ENCODE measurements at regions not wholly inside any gene's neighbourhood (a gene's known extent, or its start where the extent isn't known, plus 50 kb on each side); places are given as distances from the start of the nearest gene placed in this dataset.
"Not testable (repeated sequence)": the region's sequence is repeated elsewhere in the genome, so short reads cannot be mapped to it uniquely, and the experiment has no call there.

- DNase-seq (ENCODE audit: low spot score) = no peak
- TF ChIP-seq, protein P1, sequence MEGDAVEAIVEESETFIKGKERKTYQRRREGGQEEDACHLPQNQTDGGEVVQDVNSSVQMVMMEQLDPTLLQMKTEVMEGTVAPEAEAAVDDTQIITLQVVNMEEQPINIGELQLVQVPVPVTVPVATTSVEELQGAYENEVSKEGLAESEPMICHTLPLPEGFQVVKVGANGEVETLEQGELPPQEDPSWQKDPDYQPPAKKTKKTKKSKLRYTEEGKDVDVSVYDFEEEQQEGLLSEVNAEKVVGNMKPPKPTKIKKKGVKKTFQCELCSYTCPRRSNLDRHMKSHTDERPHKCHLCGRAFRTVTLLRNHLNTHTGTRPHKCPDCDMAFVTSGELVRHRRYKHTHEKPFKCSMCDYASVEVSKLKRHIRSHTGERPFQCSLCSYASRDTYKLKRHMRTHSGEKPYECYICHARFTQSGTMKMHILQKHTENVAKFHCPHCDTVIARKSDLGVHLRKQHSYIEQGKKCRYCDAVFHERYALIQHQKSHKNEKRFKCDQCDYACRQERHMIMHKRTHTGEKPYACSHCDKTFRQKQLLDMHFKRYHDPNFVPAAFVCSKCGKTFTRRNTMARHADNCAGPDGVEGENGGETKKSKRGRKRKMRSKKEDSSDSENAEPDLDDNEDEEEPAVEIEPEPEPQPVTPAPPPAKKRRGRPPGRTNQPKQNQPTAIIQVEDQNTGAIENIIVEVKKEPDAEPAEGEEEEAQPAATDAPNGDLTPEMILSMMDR (IDR thresholded peaks at IDR 0.05) = no peak
- ATAC-seq (ENCODE audit: low FRiP score) = no peak
These were observed 231.7 kb downstream of the CRLF2 start for GRCh38 chrX:980587-981235.

- ATAC-seq (ENCODE audit: low FRiP score); DNase-seq (ENCODE audit: low spot score): not testable (repeated sequence)
These were observed 233.3 kb downstream of the CRLF2 start for GRCh38 chrX:979127-979526.

DNA sequence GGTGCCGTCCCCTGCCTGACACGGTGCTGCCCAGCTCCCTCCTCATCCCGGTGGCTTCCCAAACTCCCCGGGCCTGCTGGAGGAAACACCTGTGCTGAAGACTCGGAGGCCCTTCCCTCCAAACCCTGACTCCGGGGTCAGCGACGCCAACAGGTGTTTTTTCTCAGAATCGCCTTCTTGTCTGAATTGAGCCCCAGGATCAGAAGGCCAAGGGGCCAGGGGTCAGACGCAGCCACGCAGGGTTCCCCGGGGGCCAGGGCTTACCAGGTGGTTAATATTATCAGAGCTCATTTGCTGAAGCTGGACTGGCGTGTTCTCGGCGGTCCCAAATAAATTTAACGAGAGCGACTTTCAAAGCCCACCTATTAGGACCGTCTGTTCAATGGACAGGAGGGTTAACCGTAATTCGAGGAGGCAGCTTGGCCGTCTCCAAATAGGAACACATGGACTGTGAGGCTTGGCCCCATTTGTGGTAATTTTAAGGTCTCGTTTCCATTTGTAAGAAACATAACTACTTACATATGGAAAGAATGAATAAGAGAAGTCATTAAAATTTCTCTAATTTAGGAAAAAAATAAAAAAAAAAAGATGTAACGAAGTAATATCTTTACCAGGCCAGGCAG lies 239.3 kb downstream of the CRLF2 start:
- ATAC-seq (ENCODE audit: low FRiP score) = no peak
- DNase-seq (ENCODE audit: low spot score) = no peak

GRCh38 chrX:968148-968965 lies 244.1 kb downstream of the CRLF2 start:
- TF ChIP-seq, protein P1 (IDR thresholded peaks at IDR 0.05) = no peak
- DNase-seq (ENCODE audit: low spot score) (no peak), ATAC-seq (ENCODE audit: low FRiP score) (no peak)

More for the DNA sequence above, 239.3 kb downstream of the CRLF2 start:
- TF ChIP-seq, protein P1 (IDR thresholded peaks at IDR 0.05) = no peak

DNA sequence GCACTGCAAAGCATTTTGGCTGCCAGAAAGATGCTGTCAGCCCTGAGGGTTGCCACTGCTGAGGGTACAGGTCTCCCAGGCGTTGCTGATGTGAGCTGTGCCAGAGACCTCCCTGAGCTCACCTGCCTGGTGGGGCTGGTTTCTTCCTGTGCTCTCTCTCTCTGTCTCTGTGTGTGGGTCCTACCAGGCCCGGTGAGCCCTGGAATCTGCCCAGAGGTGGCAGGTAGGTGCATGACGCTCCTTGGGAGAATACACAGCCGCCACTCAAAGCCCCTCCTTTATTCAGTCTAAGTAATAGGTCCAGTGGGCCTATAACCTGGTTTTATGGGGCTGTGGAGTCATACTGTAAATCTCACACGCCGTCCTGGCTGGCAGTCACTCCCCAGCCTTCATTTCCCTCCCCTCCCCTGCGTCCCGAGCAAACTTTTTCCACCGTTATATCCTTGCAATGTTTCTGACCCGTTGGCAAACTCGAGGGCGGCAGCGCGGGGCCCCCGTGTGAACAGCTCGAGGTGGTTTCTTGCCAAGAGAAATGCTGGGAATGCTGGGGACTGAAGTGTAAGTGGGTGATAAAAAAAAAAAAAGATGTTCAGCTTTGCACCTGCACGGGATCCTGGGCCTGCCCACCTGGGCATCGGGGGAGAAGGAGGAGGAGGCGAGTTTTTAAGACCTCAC lies 245.9 kb downstream of the CRLF2 start:
- ATAC-seq (ENCODE audit: low FRiP score) (no peak), DNase-seq (ENCODE audit: low spot score) (no peak)
- TF ChIP-seq, protein P1 (IDR thresholded peaks at IDR 0.05) = no peak

- TF ChIP-seq, protein P1 (IDR thresholded peaks at IDR 0.05) = no peak
- DNase-seq (ENCODE audit: low spot score) (no peak), ATAC-seq (ENCODE audit: low FRiP score) (no peak)
These were observed 247.5 kb downstream of the CRLF2 start for GRCh38 chrX:964831-965416.

DNA sequence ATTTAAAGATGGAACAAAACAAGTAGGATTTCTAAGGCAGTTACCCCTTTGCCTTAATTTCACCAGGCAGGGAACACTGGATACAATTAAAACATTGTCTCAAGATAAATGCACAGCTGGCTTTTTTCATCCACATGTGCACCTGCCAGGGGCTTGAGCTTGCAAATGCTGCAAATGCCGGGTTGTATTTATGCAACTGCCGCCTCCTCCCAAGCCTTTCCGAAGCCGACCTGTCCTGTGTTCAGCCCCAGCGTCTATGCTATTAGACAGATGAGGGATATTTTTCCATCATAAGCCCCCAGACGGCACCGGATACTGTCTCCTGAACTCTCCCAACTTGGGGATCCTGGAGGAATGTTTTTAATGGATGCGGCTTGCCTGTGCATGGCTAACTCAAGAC lies 251.6 kb downstream of the CRLF2 start:
- ATAC-seq (ENCODE audit: low FRiP score) = no peak
- DNase-seq (ENCODE audit: low spot score) = no peak
- TF ChIP-seq, protein P1 (IDR thresholded peaks at IDR 0.05) = no peak

Data from omental fat pad (tissue), 3 donors.